Fibroblast of skin of right biceps (primary cell): ENCODE measurements at regions not wholly inside any gene's neighbourhood (a gene's known extent, or its start where the extent isn't known, plus 50 kb on each side); places are given as distances from the start of the nearest gene placed in this dataset.
"Not testable (repeated sequence)": the region's sequence is repeated elsewhere in the genome, so short reads cannot be mapped to it uniquely, and the experiment has no call there.

ENCODE experiments used
- DNase-seq: peaks from one replicate; pipeline ENCODE4 v3.0.0-alpha.2; 2013

- DNase-seq, result no peak
Observed at GRCh38 chr14:83023369-83023768, 1489.7 kb upstream of the SEL1L start.

DNA sequence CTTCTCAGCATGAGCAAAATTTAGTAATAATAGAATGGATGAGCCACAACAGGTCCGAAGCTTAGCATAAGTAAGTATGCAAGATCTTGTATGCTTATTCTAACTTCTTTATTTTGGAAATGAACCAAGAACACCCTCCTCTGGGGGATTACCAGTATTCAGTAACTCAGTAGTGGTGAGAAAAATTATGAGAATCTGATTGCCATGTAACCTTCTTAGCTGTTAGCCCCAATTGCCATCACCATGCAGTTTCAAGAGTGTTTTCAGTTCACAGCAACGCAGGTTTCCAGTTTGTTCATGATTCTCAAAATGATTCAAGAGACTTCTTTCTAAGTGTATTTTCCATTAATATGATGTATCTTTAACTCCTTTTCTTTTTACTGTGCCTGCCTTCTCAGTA is 1507.6 kb upstream of the SEL1L start:
- no peak for DNase-seq

DNA sequence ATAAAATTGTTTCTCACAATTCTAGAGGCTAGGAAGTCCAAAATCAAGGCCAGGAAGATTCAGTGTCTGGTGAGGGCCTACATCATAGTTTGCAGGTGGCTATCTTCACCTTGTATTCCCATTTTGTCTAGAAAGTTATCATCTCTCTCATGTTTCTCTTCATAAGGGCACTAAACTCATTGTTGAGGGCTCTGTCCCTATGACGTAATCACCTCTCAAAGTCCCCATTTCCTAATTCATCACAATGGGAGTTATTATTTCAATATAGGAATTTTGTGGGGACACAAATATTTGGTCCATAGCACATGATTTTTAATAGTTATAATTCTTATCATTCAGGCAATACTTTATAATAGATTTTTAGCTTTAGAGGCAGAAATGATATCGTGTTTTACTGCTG is 1509.2 kb upstream of the SEL1L start:
- no peak for DNase-seq

GRCh38 chr14:83044001-83044400 is 1510.3 kb upstream of the SEL1L start:
- DNase-seq, result no peak

DNA sequence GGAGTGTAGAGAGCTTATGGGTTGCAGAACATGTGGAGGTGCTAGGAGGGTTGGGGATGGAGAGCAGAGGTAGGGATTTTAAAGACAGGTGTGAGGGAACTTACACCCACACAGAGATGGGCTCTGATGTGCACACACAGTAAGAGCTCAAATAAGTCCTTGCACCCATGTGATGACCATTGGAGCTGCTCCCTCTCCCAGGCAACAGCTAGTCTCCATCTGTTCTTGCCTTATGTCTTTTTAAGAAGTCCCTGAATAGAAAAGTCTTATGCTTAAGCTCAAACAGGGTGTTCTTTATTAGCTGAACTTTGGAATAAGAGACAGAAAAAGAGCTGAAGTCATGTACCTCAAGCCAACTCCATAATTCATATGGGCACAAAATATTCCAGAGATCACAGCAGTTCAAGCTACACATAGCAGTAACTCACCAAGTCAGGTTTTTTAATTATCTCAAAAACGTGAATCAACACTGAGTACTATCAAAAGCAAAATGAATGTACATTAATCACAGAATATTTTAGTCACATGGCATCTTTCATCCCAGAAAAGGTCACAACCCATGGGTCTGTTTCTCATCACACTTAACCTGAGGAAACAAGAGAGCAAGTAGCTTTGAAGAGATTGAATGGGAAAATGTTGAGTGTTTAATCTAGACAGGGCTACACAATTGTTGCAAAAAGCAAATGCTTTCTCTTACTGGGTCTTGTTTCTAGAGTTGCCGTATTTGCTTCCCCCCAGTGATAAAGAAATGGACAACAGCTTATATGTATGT is 1513.6 kb upstream of the SEL1L start:
- DNase-seq, result no peak

- no peak for DNase-seq
Observed at GRCh38 chr14:83053022-83053710, 1519.5 kb upstream of the SEL1L start.

DNA sequence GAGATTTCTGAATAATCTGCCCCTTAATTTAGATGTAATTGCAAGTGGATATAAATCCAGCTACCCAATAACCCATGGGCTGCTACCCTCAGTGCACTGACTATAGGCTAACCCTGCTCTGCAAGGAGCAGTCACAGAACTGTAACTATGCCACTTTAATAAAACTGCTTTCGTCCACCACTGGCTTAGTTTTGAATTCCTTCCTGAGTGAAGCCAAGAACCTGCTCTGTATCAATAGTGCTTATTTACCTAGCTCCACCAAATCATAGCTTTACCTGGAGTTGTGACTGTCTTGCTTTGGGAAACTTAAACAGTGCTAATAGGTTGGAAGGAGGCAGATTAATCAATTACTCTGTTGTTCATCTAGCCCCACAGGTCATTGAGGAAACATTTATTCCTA is 1524.4 kb upstream of the SEL1L start:
- DNase-seq, result no peak

DNA sequence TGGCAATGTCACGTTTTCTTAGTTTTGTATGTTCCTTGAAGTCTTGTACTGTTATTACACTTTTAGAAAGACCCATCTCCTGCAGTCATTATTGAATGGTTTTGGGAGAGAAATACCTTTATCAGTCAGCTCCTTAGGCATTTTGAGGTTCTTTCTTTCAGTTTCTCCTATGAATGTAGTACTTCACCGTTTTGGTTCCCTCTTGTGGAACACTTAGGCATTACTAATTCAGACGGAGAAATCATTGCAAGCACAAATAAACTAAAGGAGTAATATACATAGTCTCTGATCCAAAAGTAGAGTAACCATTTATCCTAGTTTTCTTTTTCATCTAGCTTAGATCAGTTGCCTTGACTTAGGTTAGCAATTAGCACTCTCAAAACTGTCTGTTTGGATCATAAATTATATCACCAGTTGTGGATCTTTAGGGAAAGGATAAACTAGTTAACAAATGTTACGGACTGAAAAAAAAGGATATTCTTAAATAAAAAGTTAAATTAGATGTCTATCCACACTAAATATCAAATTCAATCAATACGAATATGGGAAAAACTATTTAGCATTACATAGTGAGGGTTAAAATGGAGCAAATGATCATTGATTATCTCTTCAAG is 1538.3 kb upstream of the SEL1L start:
- DNase-seq, result peak; percentile 35

- no peak for DNase-seq
Observed at GRCh38 chr14:83085136-83085535, 1551.5 kb upstream of the SEL1L start.

DNA sequence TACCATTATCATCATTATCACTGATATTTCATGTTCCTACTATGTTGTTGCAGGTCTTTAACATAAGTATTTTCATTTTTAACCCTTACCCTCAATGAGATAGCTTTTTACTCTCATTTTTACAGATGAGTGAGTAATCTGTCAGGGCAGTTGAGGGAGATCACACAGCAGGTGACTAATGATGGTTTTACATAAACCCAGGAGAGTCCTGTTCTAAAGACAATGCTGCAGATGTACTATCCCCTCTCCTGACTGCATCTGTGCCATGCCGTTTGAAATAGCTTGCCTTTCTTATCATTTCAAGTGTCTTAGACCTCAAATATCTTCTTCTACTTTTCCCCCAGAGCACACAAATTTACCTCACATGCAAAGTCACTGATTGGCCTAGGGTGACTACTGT is 1552.1 kb upstream of the SEL1L start:
- no peak for DNase-seq

DNA sequence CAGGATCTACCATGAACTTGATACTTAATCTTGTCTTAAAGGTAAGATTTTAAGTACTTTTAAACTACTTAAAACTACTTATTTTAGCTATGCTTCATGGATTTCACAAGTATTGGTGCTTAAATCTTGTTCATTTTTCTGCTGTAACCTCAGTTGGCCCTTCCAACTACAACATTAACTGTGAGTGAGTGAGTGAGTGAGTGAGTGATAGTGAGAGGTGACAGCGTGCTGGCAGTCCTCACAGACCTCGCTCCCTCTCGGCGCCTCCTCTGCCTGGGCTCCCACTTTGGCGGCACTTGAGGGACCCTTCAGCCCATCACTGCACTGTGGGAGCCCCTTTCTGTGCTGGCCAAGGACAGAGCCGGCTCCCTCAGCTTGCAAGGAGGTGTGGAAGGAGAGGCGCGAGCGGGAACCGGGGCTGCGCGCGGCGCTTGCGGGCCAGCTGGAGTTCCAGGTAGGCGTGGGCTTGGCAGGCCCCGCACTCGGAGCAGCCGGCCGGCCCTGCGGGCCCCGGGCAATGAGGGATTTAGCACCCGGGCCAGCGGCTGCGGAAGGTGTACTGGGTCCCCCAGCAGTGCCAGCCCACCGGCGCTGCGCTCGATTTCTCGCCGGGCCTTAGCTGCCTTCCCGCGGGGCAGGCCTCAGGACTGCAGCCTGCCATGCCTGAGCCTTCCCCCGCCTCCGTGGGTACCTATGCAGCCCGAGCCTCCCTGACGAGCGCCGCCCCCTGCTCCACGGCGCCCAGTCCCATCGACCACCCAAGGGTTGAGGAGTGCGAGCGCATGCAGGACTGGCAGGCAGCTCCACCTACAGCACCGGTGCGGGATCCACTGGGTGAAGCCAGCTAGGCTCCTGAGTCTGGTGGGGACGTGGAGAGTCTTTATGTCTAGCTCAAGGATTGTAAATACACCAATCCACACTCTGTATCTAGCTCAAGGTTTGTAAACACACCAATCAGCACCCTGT is 1558.6 kb upstream of the SEL1L start:
- not testable (repeated sequence) for DNase-seq

DNA sequence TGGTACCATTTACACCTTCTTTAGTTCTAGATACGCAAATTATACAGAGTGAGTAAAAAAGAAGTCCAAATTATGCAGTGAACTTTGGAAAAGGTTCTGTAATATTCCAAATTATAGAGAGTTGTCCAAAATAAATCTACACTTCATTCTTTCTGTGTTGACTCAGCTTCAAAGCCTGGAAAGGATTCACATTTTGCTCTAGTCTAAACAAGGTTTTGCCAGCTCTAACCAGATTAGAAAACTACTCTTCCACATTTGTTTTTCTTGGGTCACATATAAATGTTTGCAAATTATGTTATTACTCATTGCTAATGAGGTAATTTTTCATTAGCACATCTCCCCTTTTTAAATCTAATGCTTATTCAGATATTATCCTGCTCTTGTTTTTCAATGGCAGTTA is 1562.4 kb upstream of the SEL1L start:
- peak; percentile 31 for DNase-seq

- peak; percentile 4 for DNase-seq
Observed at GRCh38 chr14:83101846-83102245, 1568.2 kb upstream of the SEL1L start.

GRCh38 chr14:83118029-83118428 is 1584.4 kb upstream of the SEL1L start:
- no peak for DNase-seq

- DNase-seq, result no peak
Observed at GRCh38 chr14:83120187-83120586, 1586.5 kb upstream of the SEL1L start.

DNA sequence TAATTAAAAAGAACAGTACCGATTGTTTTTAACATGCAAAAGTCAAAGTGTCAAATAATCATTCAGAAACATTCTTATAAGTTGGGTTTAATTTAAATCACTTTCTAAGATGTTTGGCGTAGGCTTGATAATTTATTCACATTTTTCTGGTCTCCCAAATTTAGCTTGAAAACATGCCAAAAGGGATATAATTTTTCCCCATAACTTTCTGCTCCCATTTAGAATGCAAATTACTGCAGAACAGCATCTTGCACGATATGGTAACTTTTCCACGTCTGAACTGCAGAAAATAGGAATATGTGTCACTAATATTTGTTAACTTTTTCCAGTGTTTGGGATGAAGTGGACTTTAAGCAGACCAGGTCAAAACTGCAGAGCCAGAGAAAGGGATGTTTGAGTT is 1592.4 kb upstream of the SEL1L start:
- DNase-seq, result no peak

- no peak for DNase-seq
Observed at GRCh38 chr14:83128783-83129182, 1595.1 kb upstream of the SEL1L start.

- no peak for DNase-seq
Observed at GRCh38 chr14:83129496-83129895, 1595.8 kb upstream of the SEL1L start.

GRCh38 chr14:83133981-83134645 is 1600.5 kb upstream of the SEL1L start:
- DNase-seq, result no peak

- DNase-seq, result no peak
Observed at GRCh38 chr14:83140756-83141155, 1607.1 kb upstream of the SEL1L start.

DNA sequence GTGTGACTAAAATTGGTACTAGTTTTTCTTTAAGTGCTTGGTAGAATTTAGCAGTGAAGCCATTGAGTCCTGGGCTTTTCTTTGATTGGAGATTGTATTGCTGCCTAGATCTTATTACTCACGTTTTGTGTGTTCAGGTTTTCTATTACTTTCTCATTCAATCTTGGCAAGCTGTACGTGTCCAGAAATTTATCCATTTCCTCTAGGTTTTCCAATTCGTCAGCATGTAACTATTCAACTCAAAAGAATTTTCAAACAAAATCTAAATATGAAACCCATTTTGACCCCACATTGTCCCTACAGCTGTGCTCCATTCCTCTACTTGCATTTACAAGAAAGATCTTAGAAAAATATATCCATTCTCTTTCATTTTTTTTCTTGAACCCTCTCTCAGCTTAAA is 1613.4 kb upstream of the SEL1L start:
- DNase-seq, result peak; percentile 33

DNA sequence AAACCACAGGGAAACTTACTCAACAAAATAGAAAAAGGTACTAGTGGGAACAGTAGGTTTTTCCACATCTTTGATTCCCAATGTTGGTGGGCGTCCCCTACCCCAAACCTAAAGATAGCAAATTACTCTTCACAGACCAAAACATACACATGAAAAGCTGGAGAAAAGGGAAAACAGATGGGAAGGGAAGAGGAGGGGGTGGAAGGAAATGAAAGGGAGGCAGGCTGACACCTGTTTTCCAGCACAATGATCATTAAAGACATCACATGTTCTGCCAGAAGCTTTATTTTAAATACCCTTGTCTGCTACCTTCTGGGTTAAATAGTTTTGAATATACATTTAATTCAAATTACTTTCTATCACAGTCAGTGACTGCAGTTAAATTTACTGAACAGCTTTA is 1617.9 kb upstream of the SEL1L start:
- no peak for DNase-seq
